Mesenchymal stem cell (in vitro differentiated cells and primary cell): ENCODE measurements at regions not wholly inside any gene's neighbourhood (a gene's known extent, or its start where the extent isn't known, plus 50 kb on each side); places are given as distances from the start of the nearest gene placed in this dataset.
"Not testable (repeated sequence)": the region's sequence is repeated elsewhere in the genome, so short reads cannot be mapped to it uniquely, and the experiment has no call there.

ENCODE experiments used
- DNase-seq: peaks from one replicate; pipeline ENCODE4 v3.0.0-alpha.2; 2013
- H2AFZ ChIP-seq: one replicate; pipeline ENCODE4 v1.6.1; 2013; ENCODE audit warnings: low read depth, mild to moderate bottlenecking, control low read depth, inconsistent platforms, low read length, moderate library complexity
- H2AK5ac ChIP-seq: 2 replicates; pipeline ENCODE4 v1.6.1; 2013; ENCODE audit warnings: low read length, moderate library complexity, mild to moderate bottlenecking, inconsistent platforms; ENCODE audit not compliant: severe bottlenecking
- H2BK120ac ChIP-seq: one replicate; pipeline ENCODE4 v1.6.1; 2013; ENCODE audit warnings: low read depth, mild to moderate bottlenecking, inconsistent platforms, low read length, moderate library complexity
- H2BK12ac ChIP-seq, 2 experiments: one replicate each; pipeline ENCODE4 v1.6.1; 2013; ENCODE audit warnings: inconsistent platforms in 2 of 2, low read length in 2 of 2, mild to moderate bottlenecking in 2 of 2, moderate library complexity in 2 of 2, control low read depth in 1 of 2
- H2BK15ac ChIP-seq: one replicate; pipeline ENCODE4 v1.6.1; 2013; ENCODE audit warnings: mild to moderate bottlenecking, low read depth, inconsistent platforms; ENCODE audit not compliant: poor library complexity, severe bottlenecking
- H2BK5ac ChIP-seq: 2 replicates; pipeline ENCODE4 v1.6.1; 2013; ENCODE audit warnings: low read depth, mild to moderate bottlenecking, low read length, control low read depth, inconsistent platforms; ENCODE audit not compliant: poor library complexity, severe bottlenecking
- H3K14ac ChIP-seq, 2 experiments: one replicate each; pipeline ENCODE4 v1.6.1; 2013; ENCODE audit warnings: inconsistent platforms in 2 of 2, low read length in 2 of 2, control low read depth in 1 of 2, mild to moderate bottlenecking in 1 of 2, moderate library complexity in 1 of 2
- H3K18ac ChIP-seq, 2 experiments: one replicate each; pipeline ENCODE4 v1.6.1; 2013; ENCODE audit warnings: inconsistent platforms in 2 of 2, low read length in 2 of 2, control low read depth in 1 of 2, low read depth in 1 of 2, mild to moderate bottlenecking in 1 of 2
- H3K23ac ChIP-seq, 2 experiments: one replicate each; pipeline ENCODE4 v1.6.1; 2013; ENCODE audit warnings: inconsistent platforms in 2 of 2, low read length in 2 of 2, mild to moderate bottlenecking in 2 of 2, moderate library complexity in 2 of 2, control low read depth in 1 of 2
- H3K27ac ChIP-seq: 2 replicates; pipeline ENCODE4 v1.5.1; 2013; ENCODE audit warnings: mild to moderate bottlenecking, moderate library complexity, low read length, control low read depth, inconsistent platforms; ENCODE audit not compliant: poor library complexity, severe bottlenecking
- H3K27me3 ChIP-seq, 2 experiments: 2 replicates each; pipeline versions ENCODE4 v1.6.1 to v1.7.0; 2013; ENCODE audit warnings: low read length in 2 of 2, mild to moderate bottlenecking in 2 of 2, moderate library complexity in 2 of 2, control low read depth in 1 of 2, inconsistent platforms in 1 of 2; ENCODE audit not compliant: control insufficient read depth in 1 of 2, insufficient read depth in 1 of 2
- H3K36me3 ChIP-seq, 2 experiments: 2 replicates each; pipeline versions ENCODE4 v1.6.1 to v1.7.0; 2013; ENCODE audit warnings: low read length in 2 of 2, control low read depth in 1 of 2, inconsistent platforms in 1 of 2, low read depth in 1 of 2, mild to moderate bottlenecking in 1 of 2; ENCODE audit not compliant: insufficient read depth in 2 of 2, control insufficient read depth in 1 of 2
- H3K4ac ChIP-seq, 2 experiments: one replicate each; pipeline ENCODE4 v1.6.1; 2013; ENCODE audit warnings: inconsistent platforms in 2 of 2, low read length in 2 of 2, mild to moderate bottlenecking in 2 of 2, moderate library complexity in 2 of 2, control low read depth in 1 of 2, low read depth in 1 of 2
- H3K4me1 ChIP-seq: 2 replicates; pipeline ENCODE4 v1.6.1; 2013; ENCODE audit warnings: low read depth, low read length, control low read depth; ENCODE audit not compliant: control insufficient read depth, insufficient read depth
- H3K4me2 ChIP-seq: 2 replicates; pipeline ENCODE4 v1.6.1; 2013; ENCODE audit warnings: low read length, mild to moderate bottlenecking, inconsistent platforms; ENCODE audit not compliant: poor library complexity, severe bottlenecking
- H3K4me3 ChIP-seq, 2 experiments: 2 replicates each; pipeline versions ENCODE4 v1.5.1 to v1.7.0; 2013; ENCODE audit warnings: low read length in 2 of 2, mild to moderate bottlenecking in 2 of 2, control low read depth in 1 of 2, low read depth in 1 of 2; ENCODE audit not compliant: insufficient read depth in 1 of 2
- H3K79me1 ChIP-seq: replicated peaks from 2 replicates; pipeline ENCODE4 v1.6.1; 2013; ENCODE audit warnings: mild to moderate bottlenecking, control low read depth, low read length, inconsistent platforms; ENCODE audit not compliant: poor library complexity, severe bottlenecking
- H3K9ac ChIP-seq: 2 replicates; pipeline ENCODE4 v1.7.0; 2013; ENCODE audit warnings: mild to moderate bottlenecking, low read length, moderate library complexity
- H3K9me3 ChIP-seq: 2 replicates; pipeline ENCODE4 v1.7.0; 2013; ENCODE audit warnings: mild to moderate bottlenecking, low read length; ENCODE audit not compliant: control insufficient read depth
- H4K8ac ChIP-seq: one replicate; pipeline ENCODE4 v1.6.1; 2013; ENCODE audit warnings: inconsistent platforms, mild to moderate bottlenecking, low read length, moderate library complexity
- H4K91ac ChIP-seq: one replicate; pipeline ENCODE4 v1.6.1; 2013; ENCODE audit warnings: mild to moderate bottlenecking, low read length, inconsistent platforms
- WGBS: methylation state at CpG from one replicate; pipeline ENCODE4 v1.1.7; 2013; ENCODE audit warnings: mixed read lengths; 5-methylcytosine and 5-hydroxymethylcytosine counted together

- H2BK5ac ChIP-seq = no peak overlapping the region
- no peak overlapping the region for H3K4me2 ChIP-seq
- H3K27me3 ChIP-seq = peaks cover 0 to 4% of the 10 kb centered on the region in 2 experiments
- H3K18ac ChIP-seq = no peak overlapping the region
- no peak overlapping the region for H3K23ac ChIP-seq
- H3K4me3 ChIP-seq = no peak overlapping the region
- no peak overlapping the region for H3K4ac ChIP-seq
- peaks cover 3% of the 10 kb centered on the region for H3K4me1 ChIP-seq
- H4K91ac ChIP-seq = no peak overlapping the region
- H2BK15ac ChIP-seq = no peak overlapping the region
- no peak overlapping the region for H3K9ac ChIP-seq
- no peaks in the 10 kb centered on the region for H3K36me3 ChIP-seq
- H3K79me1 ChIP-seq = no peaks in the 10 kb centered on the region
- peak; percentile 88 for DNase-seq
- H2AFZ ChIP-seq = no peak overlapping the region
- no peak overlapping the region for H3K14ac ChIP-seq
- H2BK120ac ChIP-seq = no peak overlapping the region
- H2BK12ac ChIP-seq = no peak overlapping the region
- WGBS = 59% methylated on average over 9 of the region's 9 CpGs
- H3K9me3 ChIP-seq = peaks cover 19% of the 10 kb centered on the region
- H3K27ac ChIP-seq = no peak overlapping the region
- no peak overlapping the region for H2AK5ac ChIP-seq
- no peak overlapping the region for H4K8ac ChIP-seq
Observed at GRCh38 chr15:70234256-70234905, 136.7 kb upstream of the TLE3 start.

- Histone ChIP-seq H2BK5ac (no peak overlapping the region), H3K4me3 (no peak overlapping the region), H3K79me1 (no peaks in the 10 kb centered on the region), H2BK15ac (no peak overlapping the region), H2BK120ac (no peak overlapping the region), H3K27ac (no peak overlapping the region), H3K9ac (no peak overlapping the region), H2BK12ac (no peak overlapping the region), H3K14ac (no peak overlapping the region), H3K4ac (no peak overlapping the region), H4K91ac (no peak overlapping the region), H3K9me3 (peaks cover 19% of the 10 kb centered on the region), H3K4me2 (no peak overlapping the region), H3K27me3 (peaks cover 0 to 11% of the 10 kb centered on the region in 2 experiments), H3K18ac (no peak overlapping the region), H2AFZ (no peak overlapping the region), H3K36me3 (no peaks in the 10 kb centered on the region), H3K23ac (no peak overlapping the region), H3K4me1 (peaks cover 3% of the 10 kb centered on the region), H4K8ac (no peak overlapping the region), H2AK5ac (no peak overlapping the region)
- WGBS = no CpG with 5 or more reads among the region's 1 CpG
- DNase-seq = no peak
Observed at GRCh38 chr15:70231484-70231883, 133.8 kb upstream of the TLE3 start.

GRCh38 chr15:70227918-70228317 lies 130.2 kb upstream of the TLE3 start:
- H3K9ac ChIP-seq, H2AFZ ChIP-seq, H4K8ac ChIP-seq, DNase-seq, H3K4me1 ChIP-seq, H2BK15ac ChIP-seq, H3K4ac ChIP-seq, H3K14ac ChIP-seq, H3K4me3 ChIP-seq, H4K91ac ChIP-seq, H3K79me1 ChIP-seq, H3K23ac ChIP-seq, H2BK5ac ChIP-seq, H2AK5ac ChIP-seq, H3K4me2 ChIP-seq, H2BK120ac ChIP-seq, H2BK12ac ChIP-seq, H3K27ac ChIP-seq, H3K18ac ChIP-seq, H3K36me3 ChIP-seq: not testable (repeated sequence)
- Histone ChIP-seq H3K27me3 (peaks cover 14 to 36% of the 10 kb centered on the region in 2 experiments), H3K9me3 (peaks cover 19% of the 10 kb centered on the region)
- WGBS = 100% methylated on average over 2 of the region's 3 CpGs

GRCh38 chr15:70227147-70227546 lies 129.4 kb upstream of the TLE3 start:
- Histone ChIP-seq H2BK15ac (no peak overlapping the region), H3K36me3 (no peaks in the 10 kb centered on the region), H3K4me2 (no peak overlapping the region), H4K91ac (no peak overlapping the region), H3K27me3 (peaks cover 14 to 36% of the 10 kb centered on the region in 2 experiments), H3K27ac (no peak overlapping the region), H3K4me1 (no peaks in the 10 kb centered on the region), H3K9ac (no peak overlapping the region), H2BK120ac (no peak overlapping the region), H3K4me3 (no peak overlapping the region), H2BK5ac (no peak overlapping the region), H3K23ac (no peak overlapping the region), H2BK12ac (no peak overlapping the region), H3K79me1 (no peaks in the 10 kb centered on the region), H2AFZ (no peak overlapping the region), H3K9me3 (peaks cover 16% of the 10 kb centered on the region), H4K8ac (no peak overlapping the region), H3K4ac (no peak overlapping the region), H3K18ac (no peak overlapping the region), H3K14ac (no peak overlapping the region), H2AK5ac (no peak overlapping the region)
- WGBS = 58% methylated on average over 1 of the region's 1 CpG
- no peak for DNase-seq
